ENCODE measurements at regions not wholly inside any gene's neighbourhood (a gene's known extent, or its start where the extent isn't known, plus 50 kb on each side); places are given as distances from the start of the nearest gene placed in this dataset.

DNA sequence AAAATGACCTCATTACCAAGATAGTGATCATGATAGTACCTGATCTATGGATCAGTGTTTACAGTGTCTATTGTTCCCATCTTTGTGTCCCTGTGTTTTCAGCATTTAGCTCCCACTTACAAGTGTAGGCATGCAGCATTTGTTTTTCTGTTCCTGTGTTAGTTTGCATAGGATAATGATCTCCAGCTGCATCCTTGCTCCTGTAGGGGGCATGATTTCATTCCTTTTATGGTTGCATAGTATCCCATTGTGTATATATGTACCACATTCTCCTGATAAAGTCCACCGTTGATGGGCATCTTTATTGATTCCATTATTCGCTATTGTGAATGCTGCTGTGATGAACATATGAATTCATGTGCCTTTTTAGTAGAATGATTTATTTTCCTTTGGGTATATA is 215.4 kb upstream of the NAV3 start:
- intact Hi-C loops (cut with micrococcal nuclease; ENCODE audit: unreplicated experiment): no loop called here
- no peak overlapping the region for H3K27ac ChIP-seq (ENCODE audit: control insufficient read depth, insufficient read depth)
- ATAC-seq: peak; percentile 33; the same call in 1 of the 3 replicates
- H3K79me2 ChIP-seq (ENCODE audit: control insufficient read depth, insufficient read depth, low read length): no peaks in the 10 kb centered on the region
- H3K9me3 ChIP-seq (replicated peaks; ENCODE audit: control insufficient read depth, insufficient read depth, low read length): no peaks in the 10 kb centered on the region
- SMC1A ChIA-PET (ENCODE audit: uncharacterized antibody, unreplicated experiment): interaction anchor here (1.0 to 1.2 kb wide), 2 partner anchors 70 to 310 kb away, joined by 3 read pairs; no protein-coding TSS in a partner anchor
- no peak overlapping the region for H3K4me2 ChIP-seq (ENCODE audit: control insufficient read depth, insufficient read depth)
- DNase-seq (ENCODE audit: low read depth, low spot score): no peak
- WGBS (ENCODE audit: insufficient coverage, insufficient replicate concordance, low lambda C conversion rate, missing lambda C conversion rate): 61% methylated on average over 2 of the region's 2 CpGs
- BruUV-seq (replicated peaks): no TSS peak
- CTCF ChIA-PET: interaction anchor here (0.9 to 1.9 kb wide), 2 partner anchors 9 to 310 kb away, joined by 3 to 8 read pairs; no protein-coding TSS in a partner anchor
- FAIRE-seq: no peak
- RAD21 ChIA-PET (ENCODE audit: unreplicated experiment): interaction anchor here (0.7 kb wide), 1 partner anchor 70 kb away, joined by 3 read pairs; no protein-coding TSS in a partner anchor
- in situ Hi-C loops (cut with MboI): no loop called here
- no peak overlapping the region for H3K4me3 ChIP-seq
- no peak overlapping the region for H2AFZ ChIP-seq (ENCODE audit: control insufficient read depth, low read depth, low read length)
- H3K27me3 ChIP-seq (replicated peaks in 1 of 2; ENCODE audit: control insufficient read depth in 2 of 2, insufficient read depth in 2 of 2, low read length in 1 of 2): no peaks in the 10 kb centered on the region
- H4K20me1 ChIP-seq (ENCODE audit: control insufficient read depth, insufficient read depth): no peaks in the 10 kb centered on the region
- H3K4me1 ChIP-seq (ENCODE audit: control insufficient read depth, insufficient read depth, low read length): no peaks in the 10 kb centered on the region
- H3K36me3 ChIP-seq (ENCODE audit: control insufficient read depth in 2 of 2, insufficient read depth in 2 of 2, low read length in 1 of 2): no peaks in the 10 kb centered on the region
- no peak for TF ChIP-seq SREBF1 (IDR thresholded peaks at IDR 0.05; ENCODE audit: low read length)
- no peak for TF ChIP-seq PAX8 (IDR thresholded peaks at IDR 0.05)
- no peak for TF ChIP-seq SRF (IDR thresholded peaks at IDR 0.05; ENCODE audit: low read depth in 2 of 2, low read length in 2 of 2)
- TF ChIP-seq, protein P1, sequence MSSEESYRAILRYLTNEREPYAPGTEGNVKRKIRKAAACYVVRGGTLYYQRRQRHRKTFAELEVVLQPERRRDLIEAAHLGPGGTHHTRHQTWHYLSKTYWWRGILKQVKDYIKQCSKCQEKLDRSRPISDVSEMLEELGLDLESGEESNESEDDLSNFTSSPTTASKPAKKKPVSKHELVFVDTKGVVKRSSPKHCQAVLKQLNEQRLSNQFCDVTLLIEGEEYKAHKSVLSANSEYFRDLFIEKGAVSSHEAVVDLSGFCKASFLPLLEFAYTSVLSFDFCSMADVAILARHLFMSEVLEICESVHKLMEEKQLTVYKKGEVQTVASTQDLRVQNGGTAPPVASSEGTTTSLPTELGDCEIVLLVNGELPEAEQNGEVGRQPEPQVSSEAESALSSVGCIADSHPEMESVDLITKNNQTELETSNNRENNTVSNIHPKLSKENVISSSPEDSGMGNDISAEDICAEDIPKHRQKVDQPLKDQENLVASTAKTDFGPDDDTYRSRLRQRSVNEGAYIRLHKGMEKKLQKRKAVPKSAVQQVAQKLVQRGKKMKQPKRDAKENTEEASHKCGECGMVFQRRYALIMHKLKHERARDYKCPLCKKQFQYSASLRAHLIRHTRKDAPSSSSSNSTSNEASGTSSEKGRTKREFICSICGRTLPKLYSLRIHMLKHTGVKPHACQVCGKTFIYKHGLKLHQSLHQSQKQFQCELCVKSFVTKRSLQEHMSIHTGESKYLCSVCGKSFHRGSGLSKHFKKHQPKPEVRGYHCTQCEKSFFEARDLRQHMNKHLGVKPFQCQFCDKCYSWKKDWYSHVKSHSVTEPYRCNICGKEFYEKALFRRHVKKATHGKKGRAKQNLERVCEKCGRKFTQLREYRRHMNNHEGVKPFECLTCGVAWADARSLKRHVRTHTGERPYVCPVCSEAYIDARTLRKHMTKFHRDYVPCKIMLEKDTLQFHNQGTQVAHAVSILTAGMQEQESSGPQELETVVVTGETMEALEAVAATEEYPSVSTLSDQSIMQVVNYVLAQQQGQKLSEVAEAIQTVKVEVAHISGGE (CRISPR knock-in tag; IDR thresholded peaks at IDR 0.05): no peak
- TF ChIP-seq, protein P2, sequence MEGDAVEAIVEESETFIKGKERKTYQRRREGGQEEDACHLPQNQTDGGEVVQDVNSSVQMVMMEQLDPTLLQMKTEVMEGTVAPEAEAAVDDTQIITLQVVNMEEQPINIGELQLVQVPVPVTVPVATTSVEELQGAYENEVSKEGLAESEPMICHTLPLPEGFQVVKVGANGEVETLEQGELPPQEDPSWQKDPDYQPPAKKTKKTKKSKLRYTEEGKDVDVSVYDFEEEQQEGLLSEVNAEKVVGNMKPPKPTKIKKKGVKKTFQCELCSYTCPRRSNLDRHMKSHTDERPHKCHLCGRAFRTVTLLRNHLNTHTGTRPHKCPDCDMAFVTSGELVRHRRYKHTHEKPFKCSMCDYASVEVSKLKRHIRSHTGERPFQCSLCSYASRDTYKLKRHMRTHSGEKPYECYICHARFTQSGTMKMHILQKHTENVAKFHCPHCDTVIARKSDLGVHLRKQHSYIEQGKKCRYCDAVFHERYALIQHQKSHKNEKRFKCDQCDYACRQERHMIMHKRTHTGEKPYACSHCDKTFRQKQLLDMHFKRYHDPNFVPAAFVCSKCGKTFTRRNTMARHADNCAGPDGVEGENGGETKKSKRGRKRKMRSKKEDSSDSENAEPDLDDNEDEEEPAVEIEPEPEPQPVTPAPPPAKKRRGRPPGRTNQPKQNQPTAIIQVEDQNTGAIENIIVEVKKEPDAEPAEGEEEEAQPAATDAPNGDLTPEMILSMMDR (IDR thresholded peaks at IDR 0.05 in 2 of 3, conservative IDR thresholded peaks at IDR 0.05 in 1 of 3; ENCODE audit: control insufficient read depth in 2 of 3, extremely low read depth in 1 of 3, insufficient read depth in 1 of 3, low read depth in 3 of 3, low read length in 3 of 3): peak in 1 of 3 experiments; percentile 5; a peak in 2 of 6 replicates
- no peak for TF ChIP-seq HDAC2 (IDR thresholded peaks at IDR 0.05)
- no peak for TF ChIP-seq NR2C2 (IDR thresholded peaks at IDR 0.05; ENCODE audit: borderline replicate concordance, control insufficient read depth, insufficient read length, low read depth)
- TF ChIP-seq, protein P3, sequence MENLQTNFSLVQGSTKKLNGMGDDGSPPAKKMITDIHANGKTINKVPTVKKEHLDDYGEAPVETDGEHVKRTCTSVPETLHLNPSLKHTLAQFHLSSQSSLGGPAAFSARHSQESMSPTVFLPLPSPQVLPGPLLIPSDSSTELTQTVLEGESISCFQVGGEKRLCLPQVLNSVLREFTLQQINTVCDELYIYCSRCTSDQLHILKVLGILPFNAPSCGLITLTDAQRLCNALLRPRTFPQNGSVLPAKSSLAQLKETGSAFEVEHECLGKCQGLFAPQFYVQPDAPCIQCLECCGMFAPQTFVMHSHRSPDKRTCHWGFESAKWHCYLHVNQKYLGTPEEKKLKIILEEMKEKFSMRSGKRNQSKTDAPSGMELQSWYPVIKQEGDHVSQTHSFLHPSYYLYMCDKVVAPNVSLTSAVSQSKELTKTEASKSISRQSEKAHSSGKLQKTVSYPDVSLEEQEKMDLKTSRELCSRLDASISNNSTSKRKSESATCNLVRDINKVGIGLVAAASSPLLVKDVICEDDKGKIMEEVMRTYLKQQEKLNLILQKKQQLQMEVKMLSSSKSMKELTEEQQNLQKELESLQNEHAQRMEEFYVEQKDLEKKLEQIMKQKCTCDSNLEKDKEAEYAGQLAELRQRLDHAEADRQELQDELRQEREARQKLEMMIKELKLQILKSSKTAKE (IDR thresholded peaks at IDR 0.05; ENCODE audit: low read depth, poor library complexity, severe bottlenecking): no peak
- TF ChIP-seq IKZF1 (conservative IDR thresholded peaks at IDR 0.05): no peak
- TF ChIP-seq GATAD2B (conservative IDR thresholded peaks at IDR 0.05; ENCODE audit: low read depth): no peak
- TF ChIP-seq BMI1 (IDR thresholded peaks at IDR 0.05; ENCODE audit: borderline replicate concordance): no peak
- TF ChIP-seq ZNF24 (IDR thresholded peaks at IDR 0.05): no peak
- 0 out of 2 replicates have a peak, but pooled peaks have one; percentile 5 for TF ChIP-seq RAD21 (IDR thresholded peaks at IDR 0.05; ENCODE audit: insufficient read depth, low read depth, low read length)
- no peak for TF ChIP-seq MTA3 (IDR thresholded peaks at IDR 0.05; ENCODE audit: borderline replicate concordance, low read length)
- TF ChIP-seq TBL1XR1 (IDR thresholded peaks at IDR 0.05; ENCODE audit: low read depth, low read length): no peak
- TF ChIP-seq, protein P4, sequence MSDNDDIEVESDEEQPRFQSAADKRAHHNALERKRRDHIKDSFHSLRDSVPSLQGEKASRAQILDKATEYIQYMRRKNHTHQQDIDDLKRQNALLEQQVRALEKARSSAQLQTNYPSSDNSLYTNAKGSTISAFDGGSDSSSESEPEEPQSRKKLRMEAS (IDR thresholded peaks at IDR 0.05; ENCODE audit: low read depth, low read length): no peak
- TF ChIP-seq YBX1 (IDR thresholded peaks at IDR 0.05): no peak
- POLR2A ChIA-PET: no interaction called here
- H3K9ac ChIP-seq (ENCODE audit: control insufficient read depth, insufficient read depth, low read length): no peak overlapping the region

Data from GM12878 (cell line).